ENCODE measurements at regions not wholly inside any gene's neighbourhood (a gene's known extent, or its start where the extent isn't known, plus 50 kb on each side); places are given as distances from the start of the nearest gene placed in this dataset.

- ChIA-PET CTCF (no interaction called here), POLR2A (no interaction called here)
- peak overlapping the region; percentile 56 for H3K27ac Mint-ChIP-seq
- DNase-seq (no peak), ATAC-seq (ENCODE audit: low read depth) (no peak)
- H3K9me3 Mint-ChIP-seq, result peaks cover 6% of the 10 kb centered on the region
- H3K36me3 Mint-ChIP-seq (ENCODE audit: low read depth), result no peaks in the 10 kb centered on the region
- peaks cover 8% of the 10 kb centered on the region for H3K4me1 Mint-ChIP-seq
- TF ChIP-seq CTCF (IDR thresholded peaks at IDR 0.05), result no peak
- intact Hi-C loops (cut with micrococcal nuclease), result no loop called here
- no peaks in the 10 kb centered on the region for H3K27me3 Mint-ChIP-seq
- H3K4me3 Mint-ChIP-seq, result no peak overlapping the region
Observed at GRCh38 chr18:64695851-64696553, 547.1 kb upstream of the LINC00305 start.

GRCh38 chr18:64693766-64694165 is 544.9 kb upstream of the LINC00305 start:
- peaks cover 8% of the 10 kb centered on the region for H3K4me1 Mint-ChIP-seq
- no peak for TF ChIP-seq CTCF (IDR thresholded peaks at IDR 0.05)
- H3K4me3 Mint-ChIP-seq, result no peak overlapping the region
- DNase-seq, result no peak
- H3K27ac Mint-ChIP-seq, result no peak overlapping the region
- ATAC-seq (ENCODE audit: low read depth), result no peak
- H3K36me3 Mint-ChIP-seq (ENCODE audit: low read depth), result no peaks in the 10 kb centered on the region
- POLR2A ChIA-PET, result no interaction called here
- peaks cover 10% of the 10 kb centered on the region for H3K9me3 Mint-ChIP-seq
- CTCF ChIA-PET, result no interaction called here
- intact Hi-C loops (cut with micrococcal nuclease), result no loop called here
- no peaks in the 10 kb centered on the region for H3K27me3 Mint-ChIP-seq

GRCh38 chr18:64692826-64693225 is 543.9 kb upstream of the LINC00305 start:
- ChIA-PET POLR2A (no interaction called here), CTCF (no interaction called here)
- DNase-seq (no peak), ATAC-seq (ENCODE audit: low read depth) (no peak)
- no peak overlapping the region for H3K4me3 Mint-ChIP-seq
- H3K4me1 Mint-ChIP-seq, result peaks cover 8% of the 10 kb centered on the region
- no peaks in the 10 kb centered on the region for H3K27me3 Mint-ChIP-seq
- peaks cover 10% of the 10 kb centered on the region for H3K9me3 Mint-ChIP-seq
- intact Hi-C loops (cut with micrococcal nuclease), result no loop called here
- no peak for TF ChIP-seq CTCF (IDR thresholded peaks at IDR 0.05)
- no peaks in the 10 kb centered on the region for H3K36me3 Mint-ChIP-seq (ENCODE audit: low read depth)
- H3K27ac Mint-ChIP-seq, result no peak overlapping the region

GRCh38 chr18:64679121-64679520 is 530.2 kb upstream of the LINC00305 start:
- Mint-ChIP-seq H3K9me3 (no peaks in the 10 kb centered on the region), H3K4me3 (no peak overlapping the region), H3K27ac (no peak overlapping the region), H3K4me1 (peaks cover 15% of the 10 kb centered on the region), H3K27me3 (no peaks in the 10 kb centered on the region), H3K36me3 (ENCODE audit: low read depth) (no peaks in the 10 kb centered on the region)
- DNase-seq, result no peak
- intact Hi-C loops (cut with micrococcal nuclease), result no loop called here
- ChIA-PET CTCF (no interaction called here), POLR2A (no interaction called here)
- ATAC-seq (ENCODE audit: low read depth), result no peak
- TF ChIP-seq CTCF (IDR thresholded peaks at IDR 0.05), result no peak

- no peaks in the 10 kb centered on the region for H3K36me3 Mint-ChIP-seq (ENCODE audit: low read depth)
- ATAC-seq (ENCODE audit: low read depth) (no peak), DNase-seq (no peak)
- H3K4me3 Mint-ChIP-seq, result no peak overlapping the region
- H3K27ac Mint-ChIP-seq, result no peak overlapping the region
- no peak for TF ChIP-seq CTCF (IDR thresholded peaks at IDR 0.05)
- peaks cover 15% of the 10 kb centered on the region for H3K4me1 Mint-ChIP-seq
- no peaks in the 10 kb centered on the region for H3K27me3 Mint-ChIP-seq
- ChIA-PET POLR2A (no interaction called here), CTCF (no interaction called here)
- intact Hi-C loops (cut with micrococcal nuclease), result no loop called here
- no peaks in the 10 kb centered on the region for H3K9me3 Mint-ChIP-seq
Observed at GRCh38 chr18:64678048-64678447, 529.2 kb upstream of the LINC00305 start.
